Mammary epithelial cell (primary cell): ENCODE measurements at regions not wholly inside any gene's neighbourhood (a gene's known extent, or its start where the extent isn't known, plus 50 kb on each side); places are given as distances from the start of the nearest gene placed in this dataset.

Experiments used
- CTCF ChIP-seq, 2 donors: IDR thresholded peaks in 1 of 2; conservative IDR thresholded peaks in 1 of 2; 2 replicates each; pipeline ENCODE4 v1.5.1; 2011 to 2012; ENCODE audit warnings: inconsistent platforms in 2 of 2, low read length in 2 of 2, mild to moderate bottlenecking in 2 of 2, control low read depth in 1 of 2, low read depth in 1 of 2; ENCODE audit not compliant: insufficient read depth in 1 of 2; ENCODE audit errors: extremely low read depth in 1 of 2
- EZH2 ChIP-seq: IDR thresholded peaks from 2 replicates; pipeline ENCODE4 v1.6.1; 2012; ENCODE audit warnings: low read length, inconsistent platforms, borderline replicate concordance

GRCh38 chrX:140360284-140360683 lies 144.6 kb downstream of the SOX3 start:
- TF ChIP-seq CTCF (conservative IDR thresholded peaks at IDR 0.05 in 1 of 2, IDR thresholded peaks at IDR 0.05 in 1 of 2; ENCODE audit: extremely low read depth in 1 of 2, insufficient read depth in 1 of 2, low read depth in 1 of 2, low read length in 2 of 2) (no peak), EZH2 (no peak)
